ENCODE measurements at regions not wholly inside any gene's neighbourhood (a gene's known extent, or its start where the extent isn't known, plus 50 kb on each side); places are given as distances from the start of the nearest gene placed in this dataset.
"Not testable (repeated sequence)": the region's sequence is repeated elsewhere in the genome, so short reads cannot be mapped to it uniquely, and the experiment has no call there.

DNA sequence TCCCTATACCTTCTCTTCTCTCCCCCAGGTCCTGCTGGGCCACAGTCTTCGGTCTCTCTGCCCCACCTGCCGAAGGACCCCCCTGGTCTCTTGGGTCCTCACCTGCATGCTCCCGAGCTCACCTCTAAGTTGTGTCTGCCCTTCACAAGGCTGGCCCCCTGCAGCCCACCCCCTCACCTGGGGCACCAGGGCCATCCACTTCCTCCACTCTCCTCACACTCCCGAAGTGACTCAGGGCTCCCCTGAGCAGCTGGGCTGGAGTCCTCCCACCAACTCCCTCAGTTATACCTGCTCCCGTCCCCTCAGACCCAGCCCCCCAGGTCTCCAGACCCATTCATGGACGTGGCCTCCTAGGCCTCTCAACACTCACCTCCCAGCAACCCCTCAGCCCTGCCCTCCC is 822.0 kb downstream of the KCNJ18 start:
- H3K9ac ChIP-seq (ENCODE audit: insufficient read length, low read depth), result no peak overlapping the region
- no peak overlapping the region for H3K4me3 ChIP-seq (ENCODE audit: insufficient read length, low read depth)
- DNase-seq (ENCODE audit: low read depth, low spot score), result no peak
- TF ChIP-seq YY1 (IDR thresholded peaks at IDR 0.05; ENCODE audit: insufficient read depth, insufficient read length) (no peak), SUZ12 (IDR thresholded peaks at IDR 0.05; ENCODE audit: extremely low read depth, insufficient read depth, insufficient read length) (no peak), ZNF274 (IDR thresholded peaks at IDR 0.05; ENCODE audit: low read depth, low read length) (no peak)
- no peaks in the 10 kb centered on the region for H3K27me3 ChIP-seq (ENCODE audit: insufficient read depth, insufficient read length)
- H3K36me3 ChIP-seq (ENCODE audit: insufficient read depth, insufficient read length, low read length), result no peaks in the 10 kb centered on the region
- H3K4me1 ChIP-seq (ENCODE audit: insufficient read depth, insufficient read length), result no peaks in the 10 kb centered on the region
- H3K9me3 ChIP-seq (ENCODE audit: insufficient read depth, low read length), result no peaks in the 10 kb centered on the region

DNA sequence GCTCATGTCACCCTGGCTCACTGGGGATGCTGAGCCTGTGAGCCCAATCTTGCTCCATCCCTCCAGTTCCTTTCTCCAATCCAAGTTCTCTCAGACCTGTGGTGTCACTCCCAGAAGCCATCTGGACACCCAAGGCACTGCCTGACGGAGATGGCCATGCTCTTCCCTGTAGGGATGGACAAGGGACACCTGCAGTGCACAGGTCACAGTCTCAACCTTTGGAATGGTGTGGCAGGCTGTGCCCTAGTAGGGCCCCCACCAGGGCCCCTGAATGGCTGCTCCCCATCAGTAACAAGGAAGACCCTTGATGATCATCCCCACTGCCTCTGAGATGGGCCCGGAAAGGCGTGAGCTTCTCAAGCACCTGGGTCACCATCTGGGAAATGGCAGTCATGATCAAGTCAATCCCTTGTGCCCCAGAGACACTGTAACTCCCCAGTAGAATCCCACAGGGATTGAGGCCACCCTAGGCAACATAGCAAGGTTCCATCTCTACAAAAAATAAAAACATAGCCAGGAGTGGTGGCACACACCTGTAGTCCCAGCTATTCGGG is 822.5 kb downstream of the KCNJ18 start:
- Histone ChIP-seq H3K9me3 (ENCODE audit: insufficient read depth, low read length) (no peaks in the 10 kb centered on the region), H3K27me3 (ENCODE audit: insufficient read depth, insufficient read length) (no peaks in the 10 kb centered on the region), H3K4me1 (ENCODE audit: insufficient read depth, insufficient read length) (no peaks in the 10 kb centered on the region), H3K36me3 (ENCODE audit: insufficient read depth, insufficient read length, low read length) (no peaks in the 10 kb centered on the region), H3K4me3 (ENCODE audit: insufficient read length, low read depth) (no peak overlapping the region), H3K9ac (ENCODE audit: insufficient read length, low read depth) (no peak overlapping the region)
- no peak for DNase-seq (ENCODE audit: low read depth, low spot score)
- TF ChIP-seq YY1 (IDR thresholded peaks at IDR 0.05; ENCODE audit: insufficient read depth, insufficient read length), result no peak
- TF ChIP-seq SUZ12 (IDR thresholded peaks at IDR 0.05; ENCODE audit: extremely low read depth, insufficient read depth, insufficient read length), result no peak
- no peak for TF ChIP-seq ZNF274 (IDR thresholded peaks at IDR 0.05; ENCODE audit: low read depth, low read length)

DNA sequence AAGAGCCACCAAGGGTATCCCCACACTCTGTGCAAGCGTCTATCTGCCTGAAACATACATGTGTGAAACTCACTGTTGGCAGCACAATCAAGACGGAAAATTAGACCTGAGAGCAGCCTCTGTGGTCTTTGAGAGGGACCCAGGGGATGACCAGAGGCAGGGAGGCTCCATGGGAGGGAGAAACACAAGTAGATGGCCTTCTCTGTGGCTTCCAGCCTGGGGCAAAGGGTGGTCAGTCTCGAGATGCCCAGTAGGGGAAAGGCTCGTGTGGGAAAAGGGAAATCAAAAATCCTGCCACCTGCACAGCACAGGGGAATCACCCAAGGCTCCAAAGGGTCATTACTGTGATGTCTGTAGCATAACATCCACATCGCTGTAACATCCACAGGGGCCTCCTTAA is 823.3 kb downstream of the KCNJ18 start:
- no peak overlapping the region for H3K4me3 ChIP-seq (ENCODE audit: insufficient read length, low read depth)
- no peaks in the 10 kb centered on the region for H3K36me3 ChIP-seq (ENCODE audit: insufficient read depth, insufficient read length, low read length)
- H3K9me3 ChIP-seq (ENCODE audit: insufficient read depth, low read length), result no peaks in the 10 kb centered on the region
- no peak overlapping the region for H3K9ac ChIP-seq (ENCODE audit: insufficient read length, low read depth)
- H3K4me1 ChIP-seq (ENCODE audit: insufficient read depth, insufficient read length), result no peaks in the 10 kb centered on the region
- DNase-seq (ENCODE audit: low read depth, low spot score), result no peak
- H3K27me3 ChIP-seq (ENCODE audit: insufficient read depth, insufficient read length), result no peaks in the 10 kb centered on the region
- TF ChIP-seq YY1 (IDR thresholded peaks at IDR 0.05; ENCODE audit: insufficient read depth, insufficient read length) (no peak), ZNF274 (IDR thresholded peaks at IDR 0.05; ENCODE audit: low read depth, low read length) (no peak), SUZ12 (IDR thresholded peaks at IDR 0.05; ENCODE audit: extremely low read depth, insufficient read depth, insufficient read length) (no peak)

DNA sequence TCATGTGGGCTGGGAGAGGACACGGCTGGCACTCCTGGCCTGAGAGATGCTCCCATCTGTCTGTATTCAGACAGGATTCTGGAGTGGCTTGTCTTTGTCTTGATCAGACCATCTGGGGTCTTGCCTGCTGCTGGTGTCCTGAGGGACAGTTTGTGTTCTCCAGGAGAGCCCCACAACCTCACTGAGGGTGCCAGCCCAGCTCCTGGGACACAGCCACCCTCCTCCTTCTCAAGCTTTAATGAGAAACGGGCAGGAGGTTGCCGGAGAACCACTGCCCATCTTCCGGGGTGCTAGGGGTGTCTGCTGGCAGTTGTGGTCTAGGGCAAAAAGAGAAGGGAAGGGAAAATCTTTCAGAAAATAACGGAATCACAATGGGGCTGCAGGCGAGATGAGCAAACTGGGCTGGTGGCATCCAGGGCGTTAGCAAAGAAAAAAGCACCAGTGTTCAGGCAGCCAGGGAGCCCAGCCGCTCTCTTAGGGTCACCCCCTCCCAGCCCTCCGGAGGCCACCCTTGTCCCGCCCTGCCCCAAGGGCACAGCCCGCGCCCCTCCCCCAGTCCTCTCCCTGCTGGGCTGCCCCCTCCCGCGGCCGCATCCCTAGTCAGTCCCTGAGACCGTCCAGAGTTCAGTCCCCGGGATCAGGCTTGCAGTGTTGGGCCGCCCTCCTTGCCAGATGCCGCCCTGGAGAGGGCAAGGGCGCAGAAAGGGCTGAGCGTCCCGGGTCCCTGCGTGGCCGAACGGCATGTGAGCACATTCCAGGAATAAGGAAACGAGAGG is 824.7 kb downstream of the KCNJ18 start:
- TF ChIP-seq SUZ12 (IDR thresholded peaks at IDR 0.05; ENCODE audit: extremely low read depth, insufficient read depth, insufficient read length) (no peak), YY1 (IDR thresholded peaks at IDR 0.05; ENCODE audit: insufficient read depth, insufficient read length) (no peak), ZNF274 (IDR thresholded peaks at IDR 0.05; ENCODE audit: low read depth, low read length) (no peak)
- H3K27me3 ChIP-seq (ENCODE audit: insufficient read depth, insufficient read length), result no peaks in the 10 kb centered on the region
- DNase-seq (ENCODE audit: low read depth, low spot score), result no peak
- H3K36me3 ChIP-seq (ENCODE audit: insufficient read depth, insufficient read length, low read length), result no peaks in the 10 kb centered on the region
- no peaks in the 10 kb centered on the region for H3K9me3 ChIP-seq (ENCODE audit: insufficient read depth, low read length)
- H3K4me3 ChIP-seq (ENCODE audit: insufficient read length, low read depth), result no peak overlapping the region
- no peak overlapping the region for H3K9ac ChIP-seq (ENCODE audit: insufficient read length, low read depth)
- no peaks in the 10 kb centered on the region for H3K4me1 ChIP-seq (ENCODE audit: insufficient read depth, insufficient read length)

DNA sequence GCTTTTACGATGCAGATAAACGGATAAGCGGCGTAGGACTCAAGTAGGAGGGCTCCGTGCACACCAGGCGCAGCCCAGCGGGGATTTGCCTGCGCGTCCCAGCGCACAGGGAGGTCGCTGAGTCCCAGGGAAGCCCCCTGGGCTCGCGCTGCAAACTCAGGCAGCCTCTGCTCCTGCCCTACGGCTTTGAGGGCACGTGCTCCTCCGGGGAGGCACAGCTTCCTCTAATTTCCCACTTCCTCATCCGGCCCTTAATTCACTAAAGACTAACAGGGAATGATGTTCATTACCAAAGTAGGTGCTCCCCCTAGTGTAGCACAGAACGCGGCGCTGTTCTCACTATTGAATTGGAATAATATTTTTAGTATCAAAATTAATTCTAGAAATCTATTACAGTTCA is 825.4 kb downstream of the KCNJ18 start:
- Histone ChIP-seq H3K4me3 (ENCODE audit: insufficient read length, low read depth) (no peak overlapping the region), H3K36me3 (ENCODE audit: insufficient read depth, insufficient read length, low read length) (no peaks in the 10 kb centered on the region), H3K4me1 (ENCODE audit: insufficient read depth, insufficient read length) (no peaks in the 10 kb centered on the region), H3K27me3 (ENCODE audit: insufficient read depth, insufficient read length) (no peaks in the 10 kb centered on the region), H3K9me3 (ENCODE audit: insufficient read depth, low read length) (no peaks in the 10 kb centered on the region), H3K9ac (ENCODE audit: insufficient read length, low read depth) (no peak overlapping the region)
- TF ChIP-seq YY1 (IDR thresholded peaks at IDR 0.05; ENCODE audit: insufficient read depth, insufficient read length), result no peak
- no peak for TF ChIP-seq ZNF274 (IDR thresholded peaks at IDR 0.05; ENCODE audit: low read depth, low read length)
- no peak for TF ChIP-seq SUZ12 (IDR thresholded peaks at IDR 0.05; ENCODE audit: extremely low read depth, insufficient read depth, insufficient read length)
- no peak for DNase-seq (ENCODE audit: low read depth, low spot score)

DNA sequence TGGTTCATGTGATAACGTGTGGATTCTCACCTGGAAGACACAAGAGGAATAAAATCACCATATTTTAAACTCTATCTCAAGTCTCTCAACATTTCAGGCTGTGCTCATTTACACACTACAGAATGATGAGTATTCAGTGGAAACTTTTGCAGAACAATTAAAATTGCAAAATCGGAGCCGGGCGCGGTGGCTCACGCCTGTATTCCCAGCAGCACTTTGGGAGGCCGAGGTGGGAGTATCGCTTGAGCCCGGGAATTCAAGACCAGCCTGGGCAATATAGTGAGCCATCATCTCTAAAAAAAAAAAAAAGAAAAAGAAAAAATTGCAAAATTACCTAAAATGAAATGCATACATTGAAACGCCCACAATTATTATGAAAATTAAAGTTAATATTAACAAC is 825.9 kb downstream of the KCNJ18 start:
- Histone ChIP-seq H3K4me3 (ENCODE audit: insufficient read length, low read depth) (no peak overlapping the region), H3K36me3 (ENCODE audit: insufficient read depth, insufficient read length, low read length) (no peaks in the 10 kb centered on the region)
- no peak for TF ChIP-seq YY1 (IDR thresholded peaks at IDR 0.05; ENCODE audit: insufficient read depth, insufficient read length)

DNA sequence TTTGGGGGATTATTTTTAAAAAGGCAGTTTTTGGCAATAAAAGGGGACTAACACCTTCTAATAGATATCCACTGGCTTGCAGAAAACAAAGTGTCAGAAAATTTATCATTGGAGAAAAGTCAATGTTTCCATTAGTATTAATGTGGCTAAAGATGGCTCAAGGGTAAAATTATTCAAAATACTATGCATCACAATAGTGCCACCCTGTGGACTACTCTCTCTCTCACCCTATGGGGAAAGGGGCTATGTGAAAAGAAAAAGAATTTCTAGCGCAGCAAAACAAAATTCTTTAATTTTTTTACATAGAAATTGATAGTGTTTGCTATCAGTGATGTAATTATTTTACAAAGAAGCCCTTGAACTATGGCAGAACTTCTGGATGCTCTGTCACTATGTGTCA is 856.5 kb downstream of the KCNJ18 start:
- not testable (repeated sequence) for DNase-seq (ENCODE audit: low read depth, low spot score); H3K36me3 ChIP-seq (ENCODE audit: insufficient read depth, insufficient read length, low read length)

More for the DNA sequence above, 825.9 kb downstream of the KCNJ18 start:
- no peaks in the 10 kb centered on the region for H3K9me3 ChIP-seq (ENCODE audit: insufficient read depth, low read length)
- no peak overlapping the region for H3K9ac ChIP-seq (ENCODE audit: insufficient read length, low read depth)
- DNase-seq (ENCODE audit: low read depth, low spot score), result no peak
- no peaks in the 10 kb centered on the region for H3K4me1 ChIP-seq (ENCODE audit: insufficient read depth, insufficient read length)
- H3K27me3 ChIP-seq (ENCODE audit: insufficient read depth, insufficient read length), result no peaks in the 10 kb centered on the region

DNA sequence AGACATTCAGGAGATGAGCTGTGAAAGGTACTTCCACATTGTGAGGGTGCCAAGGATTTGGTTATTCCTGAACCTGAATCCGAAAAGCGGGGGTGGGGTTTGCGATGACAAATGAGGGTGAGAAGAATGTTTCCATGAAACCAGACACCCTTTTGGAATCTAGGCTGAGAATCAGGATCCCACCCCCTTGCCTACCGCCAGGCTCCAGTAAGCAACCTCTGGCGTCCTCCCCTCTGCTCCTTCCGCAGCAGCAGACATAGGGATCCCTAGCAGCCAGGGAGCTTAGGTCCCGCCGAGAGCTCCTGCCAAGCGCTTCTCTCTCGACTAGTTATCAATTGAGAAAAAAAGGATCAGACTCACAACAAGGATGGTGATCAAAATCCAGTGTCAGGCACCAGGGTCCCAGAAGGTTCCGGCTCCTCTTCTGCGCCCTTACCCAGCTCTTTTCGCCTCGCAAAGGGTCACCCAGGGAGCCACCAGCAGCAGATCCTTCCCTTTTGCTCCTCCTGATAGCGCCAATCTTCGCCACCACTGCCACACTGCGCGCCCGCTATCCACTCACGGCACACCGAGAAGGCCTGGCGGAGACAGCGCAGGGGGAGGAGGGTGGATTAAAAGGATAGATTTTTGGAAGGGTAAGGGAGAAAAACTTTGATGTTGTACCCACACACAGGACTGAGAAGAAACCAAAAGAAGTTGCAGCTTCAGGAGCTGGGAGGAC is 859.5 kb downstream of the KCNJ18 start:
- not testable (repeated sequence) for H3K27me3 ChIP-seq (ENCODE audit: insufficient read depth, insufficient read length); DNase-seq (ENCODE audit: low read depth, low spot score); H3K36me3 ChIP-seq (ENCODE audit: insufficient read depth, insufficient read length, low read length); H3K9me3 ChIP-seq (ENCODE audit: insufficient read depth, low read length); H3K4me3 ChIP-seq (ENCODE audit: insufficient read length, low read depth); H3K4me1 ChIP-seq (ENCODE audit: insufficient read depth, insufficient read length); H3K9ac ChIP-seq (ENCODE audit: insufficient read length, low read depth)

More for the DNA sequence above, 856.5 kb downstream of the KCNJ18 start:
- H3K9ac ChIP-seq (ENCODE audit: insufficient read length, low read depth); H3K27me3 ChIP-seq (ENCODE audit: insufficient read depth, insufficient read length); H3K9me3 ChIP-seq (ENCODE audit: insufficient read depth, low read length); H3K4me1 ChIP-seq (ENCODE audit: insufficient read depth, insufficient read length); H3K4me3 ChIP-seq (ENCODE audit: insufficient read length, low read depth): not testable (repeated sequence)

Measured in NT2/D1 (cell line).